Testis (tissue), 2 donors: ENCODE measurements at regions not wholly inside any gene's neighbourhood (a gene's known extent, or its start where the extent isn't known, plus 50 kb on each side); places are given as distances from the start of the nearest gene placed in this dataset.
A peak's percentile ranks its signal among the peaks of the same experiment; 100 is the strongest.

Experiments
- DNase-seq: peaks from one replicate; pipeline ENCODE4 v3.0.0-alpha.2; 2019
- H3K27ac ChIP-seq, 2 donors: fragments of 200-600 bp; sonication (generic); one replicate each; pipeline ENCODE4 v1.5.1; 2019
- H3K27me3 ChIP-seq: fragments of 200-600 bp; sonication (generic); one replicate; pipeline ENCODE4 v1.5.1; 2019
- H3K36me3 ChIP-seq: fragments of 200-600 bp; sonication (generic); one replicate; pipeline ENCODE4 v1.5.1; 2017; ENCODE audit warnings: low read depth; ENCODE audit errors: missing control alignments
- H3K4me1 ChIP-seq: fragments of 200-600 bp; sonication (generic); one replicate; pipeline ENCODE4 v1.5.1; 2019
- H3K4me3 ChIP-seq, 2 donors: fragments of 200-600 bp; sonication (generic); one replicate each; pipeline ENCODE4 v1.5.1; 2017 to 2019
- H3K9me3 ChIP-seq: fragments of 200-600 bp; sonication (generic); one replicate; pipeline ENCODE4 v1.5.1; 2017
- CTCF ChIP-seq, 3 experiments: fragments of 450-650 bp in 2 of 3; fragments of 200-600 bp in 1 of 3; sonication (generic) in 1 of 3; IDR thresholded peaks; one replicate each; pipeline ENCODE4 v1.5.1; 2016 to 2019; ENCODE audit warnings: antibody characterized with exemption in 3 of 3, mild to moderate bottlenecking in 2 of 3, moderate library complexity in 1 of 3
- POLR2A ChIP-seq: fragments of 450-650 bp; IDR thresholded peaks from one replicate; pipeline ENCODE4 v1.6.1; 2017; ENCODE audit warnings: antibody characterized with exemption, mild to moderate bottlenecking, moderate library complexity
- WGBS, 2 donors: methylation state at CpG; one replicate each; pipeline ENCODE4 v1.1.5; 2018; 5-methylcytosine and 5-hydroxymethylcytosine counted together
- intact Hi-C: fragments of 100-400 bp; cut with DNase I; formaldehyde crosslinking; loops from one replicate; pipeline ENCODE4 v1.15.1; 2023; ENCODE audit warnings: low total_unique reads

- no peak for DNase-seq
These were observed 794.3 kb downstream of the LIG4 start for GRCh38 chr13:107421028-107421427.

GRCh38 chr13:107413005-107413404, 802.3 kb downstream of the LIG4 start:
- no peaks in the 10 kb centered on the region for H3K27me3 ChIP-seq
- H3K36me3 ChIP-seq = no peaks in the 10 kb centered on the region
- no peaks in the 10 kb centered on the region for H3K4me1 ChIP-seq
- DNase-seq = no peak
- TF ChIP-seq CTCF (IDR thresholded peaks at IDR 0.05) (no peak), POLR2A (no peak)
- H3K27ac ChIP-seq = no peak overlapping the region
- no peak overlapping the region for H3K4me3 ChIP-seq
- intact Hi-C loops = no loop called here
- no peaks in the 10 kb centered on the region for H3K9me3 ChIP-seq

More at GRCh38 chr13:107421028-107421427, 794.3 kb downstream of the LIG4 start:
- Histone ChIP-seq H3K27ac (no peak overlapping the region), H3K4me3 (no peak overlapping the region), H3K9me3 (no peaks in the 10 kb centered on the region), H3K4me1 (no peaks in the 10 kb centered on the region), H3K36me3 (no peaks in the 10 kb centered on the region), H3K27me3 (no peaks in the 10 kb centered on the region)
- no peak for TF ChIP-seq CTCF (IDR thresholded peaks at IDR 0.05)
- no peak for TF ChIP-seq POLR2A
- intact Hi-C loops = no loop called here
- WGBS, 2 donors = 22 to 28% methylated on average over 2 of the region's 2 CpGs

GRCh38 chr13:107407074-107407473, 808.3 kb downstream of the LIG4 start:
- no peak for TF ChIP-seq POLR2A
- TF ChIP-seq CTCF (IDR thresholded peaks at IDR 0.05) = no peak
- Histone ChIP-seq H3K36me3 (no peaks in the 10 kb centered on the region), H3K4me1 (no peaks in the 10 kb centered on the region), H3K4me3 (no peak overlapping the region), H3K27ac (no peak overlapping the region), H3K9me3 (no peaks in the 10 kb centered on the region), H3K27me3 (no peaks in the 10 kb centered on the region)
- no peak for DNase-seq
- intact Hi-C loops = no loop called here
- WGBS, 2 donors = 88 to 91% methylated on average over 3 of the region's 3 CpGs

GRCh38 chr13:107395927-107396662, 819.2 kb downstream of the LIG4 start:
- Histone ChIP-seq H3K9me3 (no peaks in the 10 kb centered on the region), H3K27me3 (no peaks in the 10 kb centered on the region), H3K4me3 (no peak overlapping the region), H3K4me1 (no peaks in the 10 kb centered on the region), H3K36me3 (no peaks in the 10 kb centered on the region), H3K27ac (peak overlapping the region; percentile 51 to 69)
- peak; percentile 51 for DNase-seq
- intact Hi-C loops = no loop called here
- WGBS, 2 donors = 55 to 65% methylated on average over 7 of the region's 7 CpGs
- TF ChIP-seq POLR2A (no peak), CTCF (IDR thresholded peaks at IDR 0.05) (no peak)

GRCh38 chr13:107392205-107392604, 823.1 kb downstream of the LIG4 start:
- Histone ChIP-seq H3K27me3 (no peaks in the 10 kb centered on the region), H3K9me3 (no peaks in the 10 kb centered on the region), H3K27ac (no peak overlapping the region), H3K4me1 (peaks cover 11% of the 10 kb centered on the region), H3K4me3 (no peak overlapping the region), H3K36me3 (no peaks in the 10 kb centered on the region)
- intact Hi-C loops = no loop called here
- no peak for DNase-seq
- 48 to 78% methylated on average over 1 of the region's 1 CpG for WGBS, 2 donors
- no peak for TF ChIP-seq CTCF (IDR thresholded peaks at IDR 0.05)
- TF ChIP-seq POLR2A = no peak
